ENCODE measurements at regions not wholly inside any gene's neighbourhood (a gene's known extent, or its start where the extent isn't known, plus 50 kb on each side); places are given as distances from the start of the nearest gene placed in this dataset.

DNA sequence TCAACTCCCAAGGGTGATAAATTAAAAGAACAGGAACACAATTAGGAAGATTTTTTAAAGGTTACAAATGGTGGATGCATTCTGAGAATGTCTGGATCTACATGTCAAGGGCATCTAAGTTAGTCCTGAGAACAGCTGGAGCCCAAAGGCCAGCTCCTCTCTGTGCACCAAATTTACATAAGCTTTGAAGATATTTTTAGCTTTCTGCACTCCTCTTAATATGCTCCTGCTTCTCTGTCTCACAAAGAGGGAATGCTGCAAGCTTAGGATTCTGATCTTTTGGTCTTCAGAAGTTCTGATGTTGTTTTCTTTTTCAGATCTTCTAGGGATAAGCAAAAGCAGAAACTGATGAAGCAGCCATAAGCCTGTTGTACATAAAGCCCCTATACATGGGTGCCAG is 309.8 kb upstream of the NCAM1 start:
- Histone ChIP-seq H3K4me2 (replicated peaks; ENCODE audit: extremely low read depth, low read length, poor library complexity, severe bottlenecking) (no peak overlapping the region), H3K4me1 (ENCODE audit: control insufficient read depth in 1 of 2, insufficient read depth in 2 of 2, low read length in 2 of 2) (no peaks in the 10 kb centered on the region), H3K9ac (ENCODE audit: insufficient read depth, low read length, poor library complexity, severe bottlenecking) (no peak overlapping the region), H3K79me2 (ENCODE audit: insufficient read depth, low read length) (no peaks in the 10 kb centered on the region), H4K20me1 (ENCODE audit: insufficient read depth, low read length) (no peaks in the 10 kb centered on the region), H2AFZ (ENCODE audit: insufficient read depth, low read depth, low read length, poor library complexity, severe bottlenecking) (no peak overlapping the region), H3K27me3 (ENCODE audit: control insufficient read depth in 2 of 2, insufficient read depth in 2 of 2, low read length in 2 of 2) (peaks cover 0 to 5% of the 10 kb centered on the region in 2 donors), H3K27ac (ENCODE audit: low read depth in 1 of 2, low read length in 2 of 2) (no peak overlapping the region), H3K4me3 (replicated peaks in 1 of 3; ENCODE audit: low read depth in 2 of 3, low read length in 3 of 3) (no peak overlapping the region), H3K9me3 (replicated peaks in 1 of 2; ENCODE audit: control insufficient read depth in 1 of 2, insufficient read depth in 1 of 2, low read length in 2 of 2) (no peaks in the 10 kb centered on the region), H3K36me3 (replicated peaks in 1 of 2; ENCODE audit: control insufficient read depth in 1 of 2, insufficient read depth in 2 of 2, low read length in 2 of 2) (no peaks in the 10 kb centered on the region)
- DNase-seq: no peak
- H3K36me3 Mint-ChIP-seq: no peaks in the 10 kb centered on the region
- TF ChIP-seq, protein P1, sequence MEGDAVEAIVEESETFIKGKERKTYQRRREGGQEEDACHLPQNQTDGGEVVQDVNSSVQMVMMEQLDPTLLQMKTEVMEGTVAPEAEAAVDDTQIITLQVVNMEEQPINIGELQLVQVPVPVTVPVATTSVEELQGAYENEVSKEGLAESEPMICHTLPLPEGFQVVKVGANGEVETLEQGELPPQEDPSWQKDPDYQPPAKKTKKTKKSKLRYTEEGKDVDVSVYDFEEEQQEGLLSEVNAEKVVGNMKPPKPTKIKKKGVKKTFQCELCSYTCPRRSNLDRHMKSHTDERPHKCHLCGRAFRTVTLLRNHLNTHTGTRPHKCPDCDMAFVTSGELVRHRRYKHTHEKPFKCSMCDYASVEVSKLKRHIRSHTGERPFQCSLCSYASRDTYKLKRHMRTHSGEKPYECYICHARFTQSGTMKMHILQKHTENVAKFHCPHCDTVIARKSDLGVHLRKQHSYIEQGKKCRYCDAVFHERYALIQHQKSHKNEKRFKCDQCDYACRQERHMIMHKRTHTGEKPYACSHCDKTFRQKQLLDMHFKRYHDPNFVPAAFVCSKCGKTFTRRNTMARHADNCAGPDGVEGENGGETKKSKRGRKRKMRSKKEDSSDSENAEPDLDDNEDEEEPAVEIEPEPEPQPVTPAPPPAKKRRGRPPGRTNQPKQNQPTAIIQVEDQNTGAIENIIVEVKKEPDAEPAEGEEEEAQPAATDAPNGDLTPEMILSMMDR (IDR thresholded peaks at IDR 0.05): no peak
- H3K4me1 Mint-ChIP-seq: no peaks in the 10 kb centered on the region
- peaks cover 0 to 2% (median 0%) of the 10 kb centered on the region in 7 donors for H3K9me3 Mint-ChIP-seq
- intact Hi-C loops (cut with micrococcal nuclease): no loop called here
- no peak overlapping the region for H3K4me3 Mint-ChIP-seq
- peaks cover 6 to 17% (median 6%) of the 10 kb centered on the region in 3 donors for H3K27me3 Mint-ChIP-seq (ENCODE audit: low read depth in 3 of 3)
- no peak overlapping the region for H3K27ac Mint-ChIP-seq

DNA sequence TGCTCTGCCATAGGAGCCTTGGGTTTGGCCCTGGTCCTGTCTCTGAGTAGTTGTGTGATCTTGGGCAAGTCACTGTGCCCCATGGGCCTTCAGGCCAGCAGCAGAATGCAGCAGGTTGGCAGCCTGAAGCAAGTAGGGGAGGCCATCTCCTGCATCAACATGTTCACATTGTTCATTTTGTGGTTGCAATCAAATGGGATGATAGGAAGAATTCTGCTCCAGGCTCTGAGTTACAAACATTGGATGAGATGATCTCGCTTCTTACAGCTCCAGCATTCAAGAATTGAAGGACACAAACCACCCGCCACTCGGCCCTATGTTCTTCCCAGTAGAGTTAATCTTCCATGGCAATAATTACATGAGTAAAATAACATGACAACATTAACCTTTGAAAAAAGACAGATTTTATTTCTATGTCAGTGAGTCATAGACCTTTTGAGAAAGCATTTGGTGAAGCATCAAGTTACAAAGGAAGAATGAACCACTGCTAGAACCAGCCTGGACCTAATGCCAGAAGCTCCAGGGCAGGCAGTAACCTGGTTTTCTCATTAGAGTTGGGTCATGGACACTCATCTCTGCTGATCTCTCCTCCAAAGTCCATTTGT is 308.3 kb upstream of the NCAM1 start:
- intact Hi-C loops (cut with micrococcal nuclease): no loop called here
- no peaks in the 10 kb centered on the region for H3K4me1 ChIP-seq (ENCODE audit: control insufficient read depth in 1 of 2, insufficient read depth in 2 of 2, low read length in 2 of 2)
- H3K27me3 Mint-ChIP-seq (ENCODE audit: low read depth in 3 of 3): peaks cover 3 to 13% (median 12%) of the 10 kb centered on the region in 3 donors
- no peaks in the 10 kb centered on the region for H3K4me1 Mint-ChIP-seq
- peaks cover 0 to 1% (median 0%) of the 10 kb centered on the region in 7 donors for H3K9me3 Mint-ChIP-seq
- H3K9me3 ChIP-seq (replicated peaks in 1 of 2; ENCODE audit: control insufficient read depth in 1 of 2, insufficient read depth in 1 of 2, low read length in 2 of 2): no peaks in the 10 kb centered on the region
- WGBS (ENCODE audit: insufficient coverage): no CpG with 5 or more reads among the region's 3 CpGs
- no peak for DNase-seq
- no peak overlapping the region for H2AFZ ChIP-seq (ENCODE audit: insufficient read depth, low read depth, low read length, poor library complexity, severe bottlenecking)
- peaks cover 0 to 3% of the 10 kb centered on the region in 2 donors for H3K27me3 ChIP-seq (ENCODE audit: control insufficient read depth in 2 of 2, insufficient read depth in 2 of 2, low read length in 2 of 2)
- no peak overlapping the region for H3K4me2 ChIP-seq (replicated peaks; ENCODE audit: extremely low read depth, low read length, poor library complexity, severe bottlenecking)
- H3K27ac ChIP-seq (ENCODE audit: low read depth in 1 of 2, low read length in 2 of 2): no peak overlapping the region
- H3K4me3 ChIP-seq (replicated peaks in 1 of 3; ENCODE audit: low read depth in 2 of 3, low read length in 3 of 3): no peak overlapping the region
- no peak overlapping the region for H3K9ac ChIP-seq (ENCODE audit: insufficient read depth, low read length, poor library complexity, severe bottlenecking)
- TF ChIP-seq, protein P1 (IDR thresholded peaks at IDR 0.05): no peak
- no peaks in the 10 kb centered on the region for H3K79me2 ChIP-seq (ENCODE audit: insufficient read depth, low read length)
- H3K36me3 Mint-ChIP-seq: no peaks in the 10 kb centered on the region
- H3K27ac Mint-ChIP-seq: no peak overlapping the region
- H3K36me3 ChIP-seq (replicated peaks in 1 of 2; ENCODE audit: control insufficient read depth in 1 of 2, insufficient read depth in 2 of 2, low read length in 2 of 2): no peaks in the 10 kb centered on the region
- H4K20me1 ChIP-seq (ENCODE audit: insufficient read depth, low read length): no peaks in the 10 kb centered on the region
- H3K4me3 Mint-ChIP-seq: no peak overlapping the region
